Activated naive CD8-positive, alpha-beta T cell treated with anti-CD3 and anti-CD28 coated beads for 36 hours (primary cell): ENCODE measurements at regions not wholly inside any gene's neighbourhood (a gene's known extent, or its start where the extent isn't known, plus 50 kb on each side); places are given as distances from the start of the nearest gene placed in this dataset.

Experiments used
- DNase-seq: peaks from one replicate; pipeline ENCODE4 v3.0.0; 2021
- H3K27ac Mint-ChIP-seq: one replicate; pipeline ENCODE4 v1.8.0; 2022; ENCODE audit warnings: mild to moderate bottlenecking, moderate library complexity, mixed read lengths
- H3K27me3 Mint-ChIP-seq: one replicate; pipeline ENCODE4 v1.8.0; 2022; ENCODE audit warnings: mild to moderate bottlenecking, mixed read lengths
- H3K36me3 Mint-ChIP-seq: one replicate; pipeline ENCODE4 v1.8.0; 2021; ENCODE audit warnings: mild to moderate bottlenecking, mixed read lengths
- H3K4me1 Mint-ChIP-seq: one replicate; pipeline ENCODE4 v1.8.0; 2021; ENCODE audit warnings: mixed read lengths
- H3K4me3 Mint-ChIP-seq: one replicate; pipeline ENCODE4 v1.8.0; 2022; ENCODE audit warnings: mild to moderate bottlenecking, moderate library complexity, mixed read lengths
- H3K9me3 Mint-ChIP-seq: one replicate; pipeline ENCODE4 v1.8.0; 2022; ENCODE audit warnings: mixed read lengths

DNA sequence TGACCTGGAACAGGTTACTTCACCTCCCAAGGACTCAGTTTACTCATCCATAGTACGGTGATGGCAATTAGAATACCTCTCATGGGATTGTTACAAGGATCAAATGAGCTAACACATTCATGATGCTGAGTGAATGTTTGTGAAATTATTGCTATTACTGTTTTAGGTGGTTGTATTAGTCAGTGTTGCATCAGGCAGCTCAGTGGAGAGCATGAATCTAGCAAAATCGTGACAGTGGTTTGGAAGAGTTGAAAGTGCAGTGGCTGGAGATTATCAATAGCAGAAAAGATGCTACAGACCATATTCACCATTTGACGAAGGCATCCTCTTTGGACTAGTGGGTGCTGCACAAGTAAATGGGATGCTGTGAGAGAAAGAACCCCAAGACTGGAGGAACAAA is 50.4 kb upstream of the CTNNBL1 start:
- no peaks in the 10 kb centered on the region for H3K9me3 Mint-ChIP-seq
- H3K4me1 Mint-ChIP-seq = no peaks in the 10 kb centered on the region
- DNase-seq = no peak
- H3K27ac Mint-ChIP-seq = no peak overlapping the region
- H3K27me3 Mint-ChIP-seq = peaks cover 36% of the 10 kb centered on the region
- H3K36me3 Mint-ChIP-seq = no peaks in the 10 kb centered on the region
- no peak overlapping the region for H3K4me3 Mint-ChIP-seq

- H3K9me3 Mint-ChIP-seq = no peaks in the 10 kb centered on the region
- H3K4me1 Mint-ChIP-seq = no peaks in the 10 kb centered on the region
- no peaks in the 10 kb centered on the region for H3K36me3 Mint-ChIP-seq
- H3K27me3 Mint-ChIP-seq = peaks cover 36% of the 10 kb centered on the region
- no peak overlapping the region for H3K4me3 Mint-ChIP-seq
- no peak overlapping the region for H3K27ac Mint-ChIP-seq
- DNase-seq = no peak
Measured at GRCh38 chr20:37642246-37642645, 51.6 kb upstream of the CTNNBL1 start.

DNA sequence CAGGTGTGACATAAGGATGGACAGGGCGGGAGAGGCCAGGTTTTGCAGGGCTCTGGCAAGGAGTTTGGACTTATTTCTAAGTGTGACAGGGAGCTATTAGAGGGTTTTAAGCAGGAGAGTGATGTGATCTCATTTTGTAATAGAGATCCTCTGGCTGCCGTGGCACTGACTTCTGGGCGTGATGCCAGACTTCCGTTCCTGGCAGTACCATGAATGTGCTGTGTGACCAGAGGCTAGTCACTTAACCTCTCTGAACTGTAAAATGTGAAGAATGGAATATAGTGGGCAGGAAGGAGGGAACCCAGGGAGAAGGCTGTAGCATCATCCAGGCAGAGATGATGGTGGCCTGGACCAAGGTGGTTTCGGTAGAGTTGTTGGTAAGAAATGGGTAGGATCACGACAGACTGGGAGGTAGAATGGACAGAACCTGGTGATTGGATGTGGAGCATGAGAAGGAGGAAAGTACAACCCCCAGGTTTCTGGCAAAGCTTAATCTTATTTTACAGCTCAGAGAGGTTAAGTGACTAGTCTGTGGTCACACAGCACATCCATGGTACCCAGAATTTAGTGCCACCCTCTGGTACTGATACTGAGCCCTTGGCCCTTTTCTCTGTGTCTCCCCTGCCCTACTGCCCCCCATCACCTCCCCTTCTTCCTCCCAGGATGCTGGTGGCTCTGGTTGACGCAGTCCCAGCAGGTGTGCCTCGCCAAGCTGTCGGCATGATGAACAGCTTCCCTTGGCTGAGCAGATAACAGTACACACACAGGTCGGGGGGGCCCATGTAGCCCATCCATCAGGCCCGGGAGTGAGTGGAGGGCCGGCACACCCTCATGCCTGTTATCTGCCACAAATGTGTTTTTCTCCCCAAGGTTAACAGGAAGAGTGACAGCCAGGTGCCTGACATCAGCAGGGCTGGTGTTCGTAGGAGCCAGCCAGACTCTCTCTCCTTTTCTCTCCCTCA is 52.9 kb upstream of the CTNNBL1 start:
- Mint-ChIP-seq H3K36me3 (no peaks in the 10 kb centered on the region), H3K9me3 (peaks cover 1% of the 10 kb centered on the region), H3K27me3 (peaks cover 38% of the 10 kb centered on the region), H3K27ac (no peak overlapping the region), H3K4me1 (no peaks in the 10 kb centered on the region), H3K4me3 (no peak overlapping the region)
- no peak for DNase-seq

- no peaks in the 10 kb centered on the region for H3K4me1 Mint-ChIP-seq
- H3K36me3 Mint-ChIP-seq = no peaks in the 10 kb centered on the region
- peaks cover 40% of the 10 kb centered on the region for H3K27me3 Mint-ChIP-seq
- no peak overlapping the region for H3K4me3 Mint-ChIP-seq
- DNase-seq = no peak
- H3K9me3 Mint-ChIP-seq = peaks cover 8% of the 10 kb centered on the region
- H3K27ac Mint-ChIP-seq = no peak overlapping the region
Measured at GRCh38 chr20:37638527-37638926, 55.3 kb upstream of the CTNNBL1 start.

- Mint-ChIP-seq H3K4me3 (no peak overlapping the region), H3K4me1 (no peaks in the 10 kb centered on the region), H3K27me3 (peaks cover 49% of the 10 kb centered on the region), H3K27ac (no peak overlapping the region), H3K36me3 (no peaks in the 10 kb centered on the region), H3K9me3 (peaks cover 8% of the 10 kb centered on the region)
- DNase-seq = no peak
Measured at GRCh38 chr20:37636977-37637376, 56.9 kb upstream of the CTNNBL1 start.

GRCh38 chr20:37636212-37636975 is 57.4 kb upstream of the CTNNBL1 start:
- H3K4me3 Mint-ChIP-seq = no peak overlapping the region
- H3K9me3 Mint-ChIP-seq = peaks cover 8% of the 10 kb centered on the region
- H3K27me3 Mint-ChIP-seq = peaks cover 46% of the 10 kb centered on the region
- H3K4me1 Mint-ChIP-seq = no peaks in the 10 kb centered on the region
- no peak for DNase-seq
- H3K36me3 Mint-ChIP-seq = no peaks in the 10 kb centered on the region
- H3K27ac Mint-ChIP-seq = no peak overlapping the region

DNA sequence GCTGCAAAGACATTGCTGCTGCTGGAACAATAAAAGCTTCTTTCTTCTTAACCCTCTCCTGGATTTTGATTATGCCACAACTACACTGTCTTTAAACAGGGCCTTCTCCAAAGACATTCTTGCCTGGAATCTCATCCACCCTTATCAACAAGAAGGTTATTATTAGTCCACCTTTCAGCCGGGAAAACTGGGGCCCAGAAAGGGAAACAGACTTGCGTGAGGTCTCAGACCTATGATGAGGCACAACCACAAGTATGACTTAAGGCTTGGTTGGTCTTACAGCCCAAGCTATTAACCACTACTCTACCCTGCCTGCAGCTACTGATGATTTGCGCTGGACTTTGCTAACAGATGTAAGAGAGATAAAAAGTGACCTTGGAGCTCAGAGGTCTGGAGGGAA is 62.8 kb upstream of the CTNNBL1 start:
- peaks cover 8% of the 10 kb centered on the region for H3K9me3 Mint-ChIP-seq
- DNase-seq = no peak
- H3K27ac Mint-ChIP-seq = no peak overlapping the region
- H3K27me3 Mint-ChIP-seq = peaks cover 65% of the 10 kb centered on the region
- H3K4me1 Mint-ChIP-seq = no peaks in the 10 kb centered on the region
- no peak overlapping the region for H3K4me3 Mint-ChIP-seq
- no peaks in the 10 kb centered on the region for H3K36me3 Mint-ChIP-seq

DNA sequence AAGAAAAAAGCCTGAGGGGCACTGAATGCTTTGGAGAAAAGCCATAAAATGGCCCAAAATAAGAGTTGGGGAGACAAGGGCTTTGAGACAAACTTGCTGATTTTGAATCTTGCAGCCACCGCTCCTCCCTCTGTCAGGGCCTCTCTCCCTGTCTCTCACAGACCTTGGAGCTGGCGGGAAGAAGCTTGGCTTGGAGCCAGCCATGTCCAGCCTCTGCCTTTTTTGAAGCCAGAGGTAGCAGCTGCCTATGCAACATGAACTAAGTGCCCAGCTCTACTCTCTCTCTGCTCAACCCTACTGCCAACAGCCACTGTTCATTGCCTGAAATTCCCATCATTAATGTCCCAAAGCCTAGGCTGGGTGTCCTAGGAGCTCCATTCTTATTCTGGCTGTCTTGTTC is 63.7 kb upstream of the CTNNBL1 start:
- Mint-ChIP-seq H3K4me1 (no peaks in the 10 kb centered on the region), H3K27me3 (peaks cover 67% of the 10 kb centered on the region), H3K27ac (no peak overlapping the region), H3K9me3 (peaks cover 2% of the 10 kb centered on the region), H3K36me3 (no peaks in the 10 kb centered on the region), H3K4me3 (no peak overlapping the region)
- DNase-seq = no peak

DNA sequence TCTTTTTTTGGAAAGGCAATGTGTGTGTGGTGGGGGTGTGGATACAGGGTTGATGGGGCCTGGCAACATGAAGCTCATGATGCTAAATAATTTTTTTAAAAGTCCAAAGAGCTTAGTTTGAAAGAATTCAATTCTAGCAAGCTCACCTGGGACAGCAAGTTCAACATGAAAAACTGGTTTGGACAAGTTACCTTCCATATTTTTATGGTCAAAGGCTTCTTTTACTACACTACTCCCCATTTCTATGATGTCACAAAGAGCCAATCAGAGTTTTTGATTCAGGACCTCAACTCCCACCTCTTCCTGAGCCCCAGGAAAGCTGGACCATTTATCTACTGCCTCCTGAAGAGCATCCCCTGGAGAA is 66.1 kb upstream of the CTNNBL1 start:
- Mint-ChIP-seq H3K4me1 (no peaks in the 10 kb centered on the region), H3K36me3 (no peaks in the 10 kb centered on the region), H3K27ac (no peak overlapping the region), H3K27me3 (peaks cover 58% of the 10 kb centered on the region), H3K9me3 (no peaks in the 10 kb centered on the region), H3K4me3 (no peak overlapping the region)
- no peak for DNase-seq

DNA sequence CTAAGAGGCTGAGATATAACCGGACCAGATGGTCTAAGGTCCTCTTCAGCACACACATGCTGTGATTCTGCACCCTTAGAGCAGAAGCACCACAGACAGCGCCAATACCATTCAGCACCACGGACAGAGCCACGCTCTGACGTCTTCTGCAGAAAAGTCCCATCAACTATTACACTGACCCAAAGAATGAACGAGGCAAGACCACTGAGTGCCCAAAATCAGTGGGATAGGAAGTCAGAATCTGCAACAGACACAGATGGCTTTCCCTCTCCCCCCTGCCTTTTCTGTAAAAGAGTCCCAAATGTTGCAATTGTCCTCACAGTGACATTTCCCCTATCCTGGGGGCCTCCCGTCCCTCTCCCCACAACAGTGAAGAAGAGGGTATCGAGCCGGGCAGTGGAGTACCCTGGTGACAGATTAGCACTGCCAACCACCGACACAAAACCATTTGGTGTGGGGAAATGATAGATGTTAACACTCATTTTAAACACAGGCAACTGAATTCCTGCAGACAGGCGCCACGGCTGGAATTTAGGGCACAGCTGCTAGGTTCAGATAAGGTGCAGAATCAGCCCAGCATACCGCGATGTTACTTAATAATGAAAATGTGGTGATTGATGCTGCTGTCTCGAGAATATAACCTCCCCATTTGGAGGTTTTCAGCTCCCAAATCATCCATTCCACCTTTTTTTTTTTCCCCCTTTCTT is 66.6 kb upstream of the CTNNBL1 start:
- peaks cover 54% of the 10 kb centered on the region for H3K27me3 Mint-ChIP-seq
- H3K27ac Mint-ChIP-seq = no peak overlapping the region
- DNase-seq = peak; percentile 26
- no peaks in the 10 kb centered on the region for H3K36me3 Mint-ChIP-seq
- H3K9me3 Mint-ChIP-seq = no peaks in the 10 kb centered on the region
- no peaks in the 10 kb centered on the region for H3K4me1 Mint-ChIP-seq
- H3K4me3 Mint-ChIP-seq = no peak overlapping the region

DNA sequence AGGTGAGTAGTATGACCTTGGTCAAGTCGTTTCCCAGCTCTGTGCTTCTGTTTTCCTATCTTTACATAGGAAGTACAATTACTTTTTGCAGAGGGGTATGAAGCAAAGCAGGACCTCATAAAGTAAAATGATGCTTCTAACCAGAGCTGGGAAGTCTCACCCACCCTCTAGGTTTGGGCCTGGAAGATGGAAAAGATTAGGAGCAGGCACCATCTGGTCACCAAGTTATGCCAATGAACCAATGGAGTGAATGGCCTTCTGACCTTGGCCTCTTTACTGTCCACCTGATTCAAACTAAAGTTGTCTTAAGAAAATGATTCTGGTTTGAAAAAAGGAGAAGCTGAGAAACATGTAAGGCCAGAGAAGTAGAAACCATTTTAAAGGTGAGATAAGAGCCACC is 68.9 kb upstream of the CTNNBL1 start:
- Mint-ChIP-seq H3K4me3 (no peak overlapping the region), H3K27me3 (peaks cover 67% of the 10 kb centered on the region), H3K9me3 (no peaks in the 10 kb centered on the region)

GRCh38 chr20:37622728-37623127 is 71.1 kb upstream of the CTNNBL1 start:
- Mint-ChIP-seq H3K4me1 (no peaks in the 10 kb centered on the region), H3K4me3 (no peak overlapping the region), H3K36me3 (no peaks in the 10 kb centered on the region), H3K27me3 (peaks cover 58% of the 10 kb centered on the region), H3K9me3 (no peaks in the 10 kb centered on the region), H3K27ac (no peak overlapping the region)
- no peak for DNase-seq

More for the DNA sequence above, 68.9 kb upstream of the CTNNBL1 start:
- no peak overlapping the region for H3K27ac Mint-ChIP-seq
- no peaks in the 10 kb centered on the region for H3K4me1 Mint-ChIP-seq
- no peaks in the 10 kb centered on the region for H3K36me3 Mint-ChIP-seq
- no peak for DNase-seq

- Mint-ChIP-seq H3K4me1 (no peaks in the 10 kb centered on the region), H3K27me3 (peaks cover 37% of the 10 kb centered on the region), H3K4me3 (no peak overlapping the region)
Measured at GRCh38 chr20:37619496-37619895, 74.3 kb upstream of the CTNNBL1 start.

GRCh38 chr20:37616110-37616425 is 77.8 kb upstream of the CTNNBL1 start:
- DNase-seq = no peak
- no peaks in the 10 kb centered on the region for H3K9me3 Mint-ChIP-seq
- no peak overlapping the region for H3K27ac Mint-ChIP-seq
- H3K27me3 Mint-ChIP-seq = peaks cover 28% of the 10 kb centered on the region
- H3K36me3 Mint-ChIP-seq = no peaks in the 10 kb centered on the region
- H3K4me3 Mint-ChIP-seq = no peak overlapping the region
- H3K4me1 Mint-ChIP-seq = no peaks in the 10 kb centered on the region

More at GRCh38 chr20:37619496-37619895, 74.3 kb upstream of the CTNNBL1 start:
- H3K27ac Mint-ChIP-seq = no peak overlapping the region
- no peaks in the 10 kb centered on the region for H3K9me3 Mint-ChIP-seq
- H3K36me3 Mint-ChIP-seq = no peaks in the 10 kb centered on the region
- DNase-seq = no peak
